A673 (cell line): ENCODE measurements at regions not wholly inside any gene's neighbourhood (a gene's known extent, or its start where the extent isn't known, plus 50 kb on each side); places are given as distances from the start of the nearest gene placed in this dataset.

Experiments
- BruUV-seq: library from RNA; stranded (reverse); fragments of 400-500 nt; replicated peaks from 2 replicates; lab custom pipeline; 2021; lab: Mats Ljungman, UMichigan
- CTCF ChIA-PET: fragments of 300-600 bp; sonication (Branson Sonifier 250); formaldehyde crosslinking; loops from one replicate; lab custom pipeline; 2022; ENCODE audit warnings: antibody characterized with exemption; lab: Charles Lee
- POLR2A ChIA-PET: fragments of 300-600 bp; sonication (Branson Sonifier 250); formaldehyde crosslinking; loops from one replicate; lab custom pipeline; 2022; ENCODE audit warnings: antibody characterized with exemption; ENCODE audit not compliant: low non-redundant PET; lab: Charles Lee
- DNase-seq: peaks from one replicate; pipeline ENCODE4 v3.0.0-alpha.2; 2015; ENCODE audit warnings: low spot score
- H3K27ac ChIP-seq: fragments of 200-600 bp; sonication (generic); 2 replicates; pipeline ENCODE4 v1.5.1; 2016; ENCODE audit warnings: mixed run types, low read depth, mild to moderate bottlenecking, mixed read lengths, antibody characterized with exemption, low read length; ENCODE audit not compliant: poor library complexity, severe bottlenecking
- H3K27me3 ChIP-seq: fragments of 200-600 bp; sonication (generic); replicated peaks from 2 replicates; pipeline ENCODE4 v1.6.1; 2017; ENCODE audit warnings: mixed run types, low read depth, mild to moderate bottlenecking, mixed read lengths, antibody characterized with exemption, low read length; ENCODE audit not compliant: insufficient read depth, poor library complexity
- H3K36me3 ChIP-seq: fragments of 200-600 bp; sonication (generic); 2 replicates; pipeline ENCODE4 v1.6.1; 2016; ENCODE audit warnings: mixed run types, mild to moderate bottlenecking, mixed read lengths, antibody characterized with exemption, low read length; ENCODE audit not compliant: insufficient read depth, poor library complexity, severe bottlenecking
- H3K4me1 ChIP-seq: fragments of 200-600 bp; sonication (generic); 2 replicates; pipeline ENCODE4 v1.6.1; 2017; ENCODE audit warnings: mixed run types, mild to moderate bottlenecking, mixed read lengths, antibody characterized with exemption, low read length; ENCODE audit not compliant: insufficient read depth, poor library complexity, severe bottlenecking
- H3K4me3 ChIP-seq: fragments of 200-600 bp; sonication (generic); 2 replicates; pipeline ENCODE4 v1.5.1; 2016; ENCODE audit warnings: low read depth, mixed run types, mild to moderate bottlenecking, mixed read lengths, low read length; ENCODE audit not compliant: poor library complexity, severe bottlenecking
- H3K9me3 ChIP-seq: fragments of 200-600 bp; sonication (generic); 2 replicates; pipeline ENCODE4 v1.6.1; 2016; ENCODE audit warnings: mixed run types, low read depth, mild to moderate bottlenecking, mixed read lengths, antibody characterized with exemption, low read length; ENCODE audit not compliant: poor library complexity, severe bottlenecking
- EZH2 ChIP-seq: fragments of 200-600 bp; sonication (generic); IDR thresholded peaks from 2 replicates; pipeline ENCODE4 v1.6.1; 2017; ENCODE audit warnings: borderline replicate concordance, low read depth, mild to moderate bottlenecking, mixed read lengths, antibody characterized with exemption, low read length; ENCODE audit not compliant: poor library complexity, severe bottlenecking
- intact Hi-C: fragments of 100-400 bp; cut with micrococcal nuclease; formaldehyde crosslinking; loops from one replicate; pipeline ENCODE4 v1.10.0; 2022; ENCODE audit not compliant: unreplicated experiment
- TF ChIP-seq, protein P1 (sequence below): fragments of 300-800, 200-600 bp; sonication (generic); conservative IDR thresholded peaks from 2 replicates; pipeline ENCODE4 v1.5.1; 2017; ENCODE audit warnings: low read depth, mild to moderate bottlenecking, antibody characterized with exemption, low read length, moderate library complexity, mixed read lengths

DNA sequence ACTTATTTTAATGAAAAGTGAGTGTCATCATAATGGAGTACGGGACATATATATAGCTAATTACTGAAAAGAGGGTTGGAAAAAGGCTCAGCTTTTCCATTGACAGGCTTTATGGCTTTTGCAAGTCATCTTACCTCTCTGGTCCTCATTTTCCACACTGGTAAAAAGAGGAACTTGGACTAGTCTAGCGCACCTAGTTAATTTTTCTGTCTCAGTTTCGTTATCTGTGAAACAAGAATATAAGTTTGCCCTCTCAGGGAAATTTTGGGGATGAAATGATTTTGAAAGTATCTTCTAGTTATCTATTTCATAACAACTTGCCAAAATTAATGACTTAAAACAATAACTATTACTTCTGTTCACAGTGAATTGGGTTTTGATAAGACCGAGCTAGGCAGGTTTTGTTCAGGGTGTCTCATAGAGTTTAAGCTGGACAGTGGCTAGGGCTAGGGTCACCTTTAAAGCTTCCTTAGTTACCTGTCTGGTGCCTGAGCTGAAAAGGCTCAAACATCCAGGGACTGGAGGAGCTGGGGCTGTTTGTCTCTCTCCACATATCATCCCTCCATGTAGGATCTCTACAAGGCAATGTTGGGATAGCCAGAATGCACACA is 91.7 kb downstream of the TYW3 start:
- intact Hi-C loops: no loop called here
- H3K9me3 ChIP-seq: no peaks in the 10 kb centered on the region
- H3K4me1 ChIP-seq: no peaks in the 10 kb centered on the region
- TF ChIP-seq EZH2: no peak
- TF ChIP-seq, protein P1, sequence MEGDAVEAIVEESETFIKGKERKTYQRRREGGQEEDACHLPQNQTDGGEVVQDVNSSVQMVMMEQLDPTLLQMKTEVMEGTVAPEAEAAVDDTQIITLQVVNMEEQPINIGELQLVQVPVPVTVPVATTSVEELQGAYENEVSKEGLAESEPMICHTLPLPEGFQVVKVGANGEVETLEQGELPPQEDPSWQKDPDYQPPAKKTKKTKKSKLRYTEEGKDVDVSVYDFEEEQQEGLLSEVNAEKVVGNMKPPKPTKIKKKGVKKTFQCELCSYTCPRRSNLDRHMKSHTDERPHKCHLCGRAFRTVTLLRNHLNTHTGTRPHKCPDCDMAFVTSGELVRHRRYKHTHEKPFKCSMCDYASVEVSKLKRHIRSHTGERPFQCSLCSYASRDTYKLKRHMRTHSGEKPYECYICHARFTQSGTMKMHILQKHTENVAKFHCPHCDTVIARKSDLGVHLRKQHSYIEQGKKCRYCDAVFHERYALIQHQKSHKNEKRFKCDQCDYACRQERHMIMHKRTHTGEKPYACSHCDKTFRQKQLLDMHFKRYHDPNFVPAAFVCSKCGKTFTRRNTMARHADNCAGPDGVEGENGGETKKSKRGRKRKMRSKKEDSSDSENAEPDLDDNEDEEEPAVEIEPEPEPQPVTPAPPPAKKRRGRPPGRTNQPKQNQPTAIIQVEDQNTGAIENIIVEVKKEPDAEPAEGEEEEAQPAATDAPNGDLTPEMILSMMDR: no peak
- no peak overlapping the region for H3K4me3 ChIP-seq
- no peak overlapping the region for H3K27ac ChIP-seq
- no peaks in the 10 kb centered on the region for H3K36me3 ChIP-seq
- BruUV-seq: no TSS peak
- ChIA-PET CTCF (no interaction called here), POLR2A (no interaction called here)
- peaks cover 17% of the 10 kb centered on the region for H3K27me3 ChIP-seq
- no peak for DNase-seq

DNA sequence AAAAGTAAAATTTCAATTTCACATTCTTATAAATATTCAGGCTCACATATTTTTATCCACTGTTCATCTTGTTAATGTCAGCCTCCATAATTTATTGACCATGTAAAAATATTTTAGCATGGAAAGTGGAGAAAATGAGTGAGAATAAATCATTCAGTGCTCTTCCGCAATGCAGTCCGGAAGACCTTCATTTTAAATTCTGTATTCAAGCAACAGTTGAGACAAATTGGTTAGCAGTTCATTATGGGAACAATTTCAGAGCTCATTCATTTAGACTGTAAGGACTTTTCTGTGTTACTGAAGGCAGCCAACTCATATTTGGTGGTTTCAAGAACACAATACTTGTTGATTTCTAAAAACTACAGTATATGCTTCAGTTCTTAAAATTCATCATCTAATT is 97.8 kb downstream of the TYW3 start:
- Histone ChIP-seq H3K9me3 (no peaks in the 10 kb centered on the region), H3K4me3 (no peak overlapping the region), H3K27me3 (peaks cover 6% of the 10 kb centered on the region), H3K36me3 (no peaks in the 10 kb centered on the region), H3K4me1 (peaks cover 7% of the 10 kb centered on the region), H3K27ac (no peak overlapping the region)
- CTCF ChIA-PET: no interaction called here
- intact Hi-C loops: no loop called here
- BruUV-seq: no TSS peak
- POLR2A ChIA-PET: no interaction called here
- DNase-seq: no peak
- TF ChIP-seq EZH2: no peak
- TF ChIP-seq, protein P1: no peak

DNA sequence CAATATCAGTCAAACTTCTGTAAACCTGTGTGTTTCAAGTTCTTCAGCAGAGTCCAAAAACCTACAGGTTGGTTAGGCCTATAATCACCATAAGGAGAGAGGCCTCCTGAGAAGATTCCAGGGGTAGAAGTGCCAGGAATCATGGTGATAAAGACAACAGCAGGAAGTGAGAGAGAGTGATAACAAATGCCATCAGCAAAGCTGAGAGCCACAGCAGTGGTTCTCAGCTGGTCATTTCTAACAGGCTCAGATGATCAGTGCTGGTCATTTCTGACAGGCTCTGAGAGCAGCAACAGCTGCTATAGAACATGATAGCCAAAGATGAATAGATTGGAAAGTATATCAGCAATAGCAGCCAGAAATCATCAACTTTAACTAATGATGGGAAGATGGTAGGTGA is 101.3 kb downstream of the TYW3 start:
- POLR2A ChIA-PET: no interaction called here
- peaks cover 7% of the 10 kb centered on the region for H3K4me1 ChIP-seq
- BruUV-seq: no TSS peak
- peaks cover 12% of the 10 kb centered on the region for H3K27me3 ChIP-seq
- intact Hi-C loops: no loop called here
- CTCF ChIA-PET: no interaction called here
- H3K4me3 ChIP-seq: no peak overlapping the region
- DNase-seq: no peak
- H3K27ac ChIP-seq: no peak overlapping the region
- TF ChIP-seq, protein P1: no peak
- TF ChIP-seq EZH2: no peak
- H3K36me3 ChIP-seq: no peaks in the 10 kb centered on the region
- H3K9me3 ChIP-seq: no peaks in the 10 kb centered on the region
